Spleen (tissue), 11 donors: ENCODE measurements at regions not wholly inside any gene's neighbourhood (a gene's known extent, or its start where the extent isn't known, plus 50 kb on each side); places are given as distances from the start of the nearest gene placed in this dataset.

Experiments
- DNase-seq: peaks from one replicate; pipeline ENCODE4 v3.0.0-alpha.2; 2020
- H3K27ac ChIP-seq, 8 donors: fragments of 200-600 bp; sonication (generic) in 7 of 8; 1 replicate in 4 of 8; 2 replicates in 4 of 8; pipeline versions ENCODE4 v1.5.0 to v1.8.0; 2016 to 2021; ENCODE audit warnings: inconsistent platforms in 4 of 8, mild to moderate bottlenecking in 4 of 8, moderate library complexity in 1 of 8
- H3K27me3 ChIP-seq, 7 donors: fragments of 200-600 bp; sonication (generic) in 6 of 7; replicated peaks in 1 of 7; 1 replicate in 4 of 7; 2 replicates in 3 of 7; pipeline versions ENCODE4 v1.5.0 to v1.8.0; 2016 to 2021; ENCODE audit warnings: inconsistent platforms in 3 of 7, mild to moderate bottlenecking in 1 of 7
- H3K36me3 ChIP-seq, 6 donors: fragments of 200-600 bp; sonication (generic) in 5 of 6; 1 replicate in 4 of 6; 2 replicates in 2 of 6; pipeline versions ENCODE4 v1.5.0 to v1.8.0; 2016 to 2021; ENCODE audit warnings: inconsistent platforms in 2 of 6
- H3K4me1 ChIP-seq, 6 donors: fragments of 200-600 bp; sonication (generic) in 5 of 6; 1 replicate in 3 of 6; 2 replicates in 3 of 6; pipeline versions ENCODE4 v1.5.0 to v1.8.0; 2016 to 2021; ENCODE audit warnings: inconsistent platforms in 3 of 6
- H3K4me3 ChIP-seq, 8 donors: fragments of 200-600 bp; sonication (generic) in 7 of 8; 1 replicate in 4 of 8; 2 replicates in 4 of 8; pipeline versions ENCODE4 v1.5.0 to v1.8.0; 2016 to 2021; ENCODE audit warnings: inconsistent platforms in 4 of 8, mild to moderate bottlenecking in 4 of 8, moderate library complexity in 2 of 8
- H3K9me3 ChIP-seq, 8 donors: fragments of 200-600 bp; sonication (generic) in 7 of 8; 1 replicate in 4 of 8; 2 replicates in 4 of 8; pipeline versions ENCODE4 v1.5.0 to v1.8.0; 2016 to 2021; ENCODE audit warnings: inconsistent platforms in 4 of 8
- POLR2A ChIP-seq, 3 donors: fragments of 450-650 bp; IDR thresholded peaks; one replicate each; pipeline ENCODE4 v1.5.1; 2017; ENCODE audit warnings: antibody characterized with exemption in 3 of 3, mild to moderate bottlenecking in 1 of 3
- POLR2AphosphoS5 ChIP-seq, 3 donors: sonication (generic); formaldehyde crosslinking; IDR thresholded peaks; one replicate each; pipeline ENCODE4 v1.5.1; 2017; ENCODE audit warnings: antibody characterized with exemption in 3 of 3
- WGBS, 5 donors: extraction: QIAGEN DNeasy Blood & Tissue Kit in 3 of 5; methylation state at CpG; one replicate each; pipeline versions ENCODE4 v1.1.5 to v1.1.7; 2013 to 2018; 5-methylcytosine and 5-hydroxymethylcytosine counted together
- intact Hi-C: fragments of 100-400 bp; cut with DNase I; formaldehyde crosslinking; loops from one replicate; pipeline ENCODE4 v1.15.0; 2023; ENCODE audit warnings: low total_unique reads
- TF ChIP-seq, protein P1 (sequence below), 11 experiments: fragments of 200-600 bp in 7 of 11; fragments of 450-650 bp in 4 of 11; sonication (generic) in 4 of 11; IDR thresholded peaks in 8 of 11; conservative IDR thresholded peaks in 3 of 11; 1 replicate in 7 of 11; 2 replicates in 4 of 11; pipeline versions ENCODE4 v1.4.0 to v1.8.0; 2016 to 2021; ENCODE audit warnings: antibody characterized with exemption in 11 of 11, inconsistent platforms in 4 of 11, mild to moderate bottlenecking in 1 of 11
- donor health status: healthy with polysubstance abuse.
- donor health status: DM: no; HTN: no; CAD: no; lungs with moderate emphysema.
- donor health status: DM: no; HTN: no; CAD: no.
- donor health status: Bipolar disorder and iron deficiency.
- donor health status: healthy.
- donor health status: DM: no; HTN: no; CAD: no.
- donor health status: DM: yes; HTN: yes; CAD: no.

DNA sequence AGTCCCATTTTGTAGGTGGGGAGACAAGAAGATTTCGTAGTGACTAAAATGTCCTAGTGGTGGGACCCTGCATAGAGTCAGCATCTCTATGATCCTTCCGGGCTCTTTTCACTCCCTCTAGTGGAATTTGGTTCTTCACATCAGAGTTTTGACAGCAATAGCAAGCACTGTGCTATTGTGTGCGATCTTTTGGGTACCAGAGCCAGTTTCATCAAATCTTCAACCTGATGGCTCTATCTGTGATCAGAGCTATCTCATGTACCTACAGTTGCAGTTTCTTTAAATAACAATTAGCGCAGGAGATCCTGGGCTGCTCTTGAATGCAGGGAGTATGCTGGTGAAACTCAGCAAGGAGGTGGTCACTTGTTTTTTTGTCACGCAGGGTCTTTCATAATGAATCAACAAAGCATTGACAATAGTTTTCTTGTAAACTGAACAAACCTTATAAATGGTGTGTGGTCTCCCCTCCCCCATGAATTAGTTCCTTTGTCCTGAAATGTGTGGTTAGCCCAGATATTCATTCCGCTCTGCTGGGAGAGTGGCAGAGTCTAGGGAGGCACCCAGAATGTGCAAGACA, 257.2 kb upstream of the SOX2 start:
- H3K27ac ChIP-seq: no peak overlapping the region
- H3K9me3 ChIP-seq: peaks cover 0 to 13% (median 3%) of the 10 kb centered on the region in 8 donors
- no peaks in the 10 kb centered on the region for H3K4me1 ChIP-seq
- 79 to 89% (median 83%) methylated on average over 6 of the region's 6 CpGs for WGBS, 5 donors
- no peaks in the 10 kb centered on the region for H3K36me3 ChIP-seq
- H3K4me3 ChIP-seq: no peak overlapping the region
- intact Hi-C loops: no loop called here
- no peak for TF ChIP-seq POLR2AphosphoS5 (IDR thresholded peaks at IDR 0.05)
- no peak for DNase-seq
- no peaks in the 10 kb centered on the region for H3K27me3 ChIP-seq

GRCh38 chr3:181446741-181447140, 265.0 kb upstream of the SOX2 start:
- intact Hi-C loops: no loop called here
- WGBS, 5 donors: 71 to 88% (median 77%) methylated on average over 2 of the region's 2 CpGs
- no peaks in the 10 kb centered on the region for H3K27me3 ChIP-seq
- no peak overlapping the region for H3K4me3 ChIP-seq
- no peak overlapping the region for H3K27ac ChIP-seq
- TF ChIP-seq POLR2A (IDR thresholded peaks at IDR 0.05) (no peak), POLR2AphosphoS5 (IDR thresholded peaks at IDR 0.05) (no peak)
- TF ChIP-seq, protein P1, sequence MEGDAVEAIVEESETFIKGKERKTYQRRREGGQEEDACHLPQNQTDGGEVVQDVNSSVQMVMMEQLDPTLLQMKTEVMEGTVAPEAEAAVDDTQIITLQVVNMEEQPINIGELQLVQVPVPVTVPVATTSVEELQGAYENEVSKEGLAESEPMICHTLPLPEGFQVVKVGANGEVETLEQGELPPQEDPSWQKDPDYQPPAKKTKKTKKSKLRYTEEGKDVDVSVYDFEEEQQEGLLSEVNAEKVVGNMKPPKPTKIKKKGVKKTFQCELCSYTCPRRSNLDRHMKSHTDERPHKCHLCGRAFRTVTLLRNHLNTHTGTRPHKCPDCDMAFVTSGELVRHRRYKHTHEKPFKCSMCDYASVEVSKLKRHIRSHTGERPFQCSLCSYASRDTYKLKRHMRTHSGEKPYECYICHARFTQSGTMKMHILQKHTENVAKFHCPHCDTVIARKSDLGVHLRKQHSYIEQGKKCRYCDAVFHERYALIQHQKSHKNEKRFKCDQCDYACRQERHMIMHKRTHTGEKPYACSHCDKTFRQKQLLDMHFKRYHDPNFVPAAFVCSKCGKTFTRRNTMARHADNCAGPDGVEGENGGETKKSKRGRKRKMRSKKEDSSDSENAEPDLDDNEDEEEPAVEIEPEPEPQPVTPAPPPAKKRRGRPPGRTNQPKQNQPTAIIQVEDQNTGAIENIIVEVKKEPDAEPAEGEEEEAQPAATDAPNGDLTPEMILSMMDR (IDR thresholded peaks at IDR 0.05 in 8 of 11, conservative IDR thresholded peaks at IDR 0.05 in 3 of 11): no peak
- H3K9me3 ChIP-seq: peaks cover 0 to 13% (median 0%) of the 10 kb centered on the region in 8 donors
- DNase-seq: no peak
- no peaks in the 10 kb centered on the region for H3K36me3 ChIP-seq
- no peaks in the 10 kb centered on the region for H3K4me1 ChIP-seq

- Histone ChIP-seq H3K4me1 (no peaks in the 10 kb centered on the region), H3K36me3 (no peaks in the 10 kb centered on the region), H3K9me3 (peaks cover 0 to 5% (median 0%) of the 10 kb centered on the region in 8 donors), H3K4me3 (no peak overlapping the region), H3K27me3 (no peaks in the 10 kb centered on the region), H3K27ac (no peak overlapping the region)
- TF ChIP-seq, protein P1 (IDR thresholded peaks at IDR 0.05 in 8 of 11, conservative IDR thresholded peaks at IDR 0.05 in 3 of 11): no peak
- TF ChIP-seq POLR2AphosphoS5 (IDR thresholded peaks at IDR 0.05): no peak
- no peak for TF ChIP-seq POLR2A (IDR thresholded peaks at IDR 0.05)
- intact Hi-C loops: no loop called here
- WGBS, 5 donors: 71 to 90% (median 85%) methylated on average over 3 of the region's 3 CpGs
- DNase-seq: no peak
Measured at GRCh38 chr3:181442066-181442465, 269.7 kb upstream of the SOX2 start.

- TF ChIP-seq POLR2AphosphoS5 (IDR thresholded peaks at IDR 0.05) (no peak), POLR2A (IDR thresholded peaks at IDR 0.05) (no peak)
- TF ChIP-seq, protein P1 (IDR thresholded peaks at IDR 0.05 in 8 of 11, conservative IDR thresholded peaks at IDR 0.05 in 3 of 11): no peak
- WGBS, 5 donors: 76 to 92% (median 86%) methylated on average over 4 of the region's 4 CpGs
- no peak overlapping the region for H3K4me3 ChIP-seq
Measured at GRCh38 chr3:181432992-181433391, 278.7 kb upstream of the SOX2 start.

More at GRCh38 chr3:181432992-181433391, 278.7 kb upstream of the SOX2 start:
- no peaks in the 10 kb centered on the region for H3K36me3 ChIP-seq
- no peaks in the 10 kb centered on the region for H3K27me3 ChIP-seq
- no peaks in the 10 kb centered on the region for H3K4me1 ChIP-seq
- intact Hi-C loops: no loop called here
- H3K9me3 ChIP-seq: peaks cover 0 to 9% (median 4%) of the 10 kb centered on the region in 8 donors
- H3K27ac ChIP-seq: no peak overlapping the region
- DNase-seq: no peak
